AG04449 (cell line): ENCODE measurements at regions not wholly inside any gene's neighbourhood (a gene's known extent, or its start where the extent isn't known, plus 50 kb on each side); places are given as distances from the start of the nearest gene placed in this dataset.

Source experiments
- CTCF ChIA-PET: fragments of 350-600 bp; formaldehyde crosslinking; extraction: SDS; loops from one replicate; lab custom pipeline; 2021; ENCODE audit warnings: antibody characterized with exemption; lab: Yijun Ruan, JAX
- POLR2A ChIA-PET: fragments of 400-600, 350-600 bp; formaldehyde crosslinking; extraction: SDS; loops from one replicate; lab custom pipeline; 2020; ENCODE audit warnings: antibody characterized with exemption, inconsistent platforms; lab: Yijun Ruan, JAX
- DNase-seq: peaks from one replicate; pipeline ENCODE4 v3.0.0-alpha.2; 2010; ENCODE audit warnings: low read depth, low spot score
- H3K4me3 ChIP-seq: 2 replicates; pipeline ENCODE4 v1.5.1; 2011; ENCODE audit warnings: low read depth, mild to moderate bottlenecking, control low read depth, low read length
- TF ChIP-seq, protein P1 (sequence below): IDR thresholded peaks from one replicate; pipeline ENCODE4 v1.5.1; 2011; ENCODE audit warnings: mild to moderate bottlenecking, moderate library complexity, low read length, control low read depth, inconsistent platforms; ENCODE audit not compliant: insufficient read depth; ENCODE audit errors: missing control alignments

DNA sequence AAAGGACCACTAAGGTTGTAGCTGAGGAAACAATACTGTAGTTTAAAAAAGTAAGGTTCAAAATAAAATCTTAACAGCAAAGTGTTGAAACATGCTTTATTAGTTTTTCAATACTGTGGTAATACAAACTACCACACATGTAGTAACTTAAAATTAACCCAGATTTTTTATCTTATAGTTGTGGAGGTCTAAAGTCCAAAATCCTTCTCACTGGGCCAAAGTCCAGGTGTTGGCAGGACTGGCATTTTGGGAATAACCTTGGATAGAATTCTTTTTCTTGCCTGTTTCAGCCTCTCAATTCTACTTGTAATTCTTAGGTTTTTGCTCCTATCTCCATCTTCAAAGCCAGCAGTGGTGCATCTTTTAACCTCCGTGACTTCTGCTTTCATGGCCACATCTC, 942.0 kb downstream of the TSN start:
- TF ChIP-seq, protein P1, sequence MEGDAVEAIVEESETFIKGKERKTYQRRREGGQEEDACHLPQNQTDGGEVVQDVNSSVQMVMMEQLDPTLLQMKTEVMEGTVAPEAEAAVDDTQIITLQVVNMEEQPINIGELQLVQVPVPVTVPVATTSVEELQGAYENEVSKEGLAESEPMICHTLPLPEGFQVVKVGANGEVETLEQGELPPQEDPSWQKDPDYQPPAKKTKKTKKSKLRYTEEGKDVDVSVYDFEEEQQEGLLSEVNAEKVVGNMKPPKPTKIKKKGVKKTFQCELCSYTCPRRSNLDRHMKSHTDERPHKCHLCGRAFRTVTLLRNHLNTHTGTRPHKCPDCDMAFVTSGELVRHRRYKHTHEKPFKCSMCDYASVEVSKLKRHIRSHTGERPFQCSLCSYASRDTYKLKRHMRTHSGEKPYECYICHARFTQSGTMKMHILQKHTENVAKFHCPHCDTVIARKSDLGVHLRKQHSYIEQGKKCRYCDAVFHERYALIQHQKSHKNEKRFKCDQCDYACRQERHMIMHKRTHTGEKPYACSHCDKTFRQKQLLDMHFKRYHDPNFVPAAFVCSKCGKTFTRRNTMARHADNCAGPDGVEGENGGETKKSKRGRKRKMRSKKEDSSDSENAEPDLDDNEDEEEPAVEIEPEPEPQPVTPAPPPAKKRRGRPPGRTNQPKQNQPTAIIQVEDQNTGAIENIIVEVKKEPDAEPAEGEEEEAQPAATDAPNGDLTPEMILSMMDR = no peak
- POLR2A ChIA-PET = no interaction called here
- DNase-seq = no peak
- H3K4me3 ChIP-seq = no peak overlapping the region
- CTCF ChIA-PET = no interaction called here

DNA sequence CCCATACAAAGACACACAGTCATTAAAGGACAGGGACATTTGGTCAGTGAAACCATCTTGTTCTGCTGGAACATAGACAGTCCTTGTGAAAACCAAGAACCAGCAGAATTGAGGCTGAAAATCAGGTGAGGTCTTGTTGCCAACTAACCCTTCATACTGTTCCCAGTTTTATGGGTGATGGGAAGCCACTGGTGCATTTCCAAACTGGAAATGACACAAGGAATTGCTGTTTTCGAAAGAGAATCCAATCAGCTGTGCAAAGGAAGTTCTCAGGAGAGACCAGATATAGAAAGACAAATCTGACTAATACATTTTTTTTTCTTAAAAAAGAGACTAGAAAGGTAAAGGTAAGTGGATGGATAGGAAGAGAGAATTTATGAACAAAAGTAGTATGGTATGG, 948.2 kb downstream of the TSN start:
- no peak for DNase-seq
- ChIA-PET CTCF (no interaction called here), POLR2A (no interaction called here)
- no peak overlapping the region for H3K4me3 ChIP-seq
- TF ChIP-seq, protein P1 = no peak

DNA sequence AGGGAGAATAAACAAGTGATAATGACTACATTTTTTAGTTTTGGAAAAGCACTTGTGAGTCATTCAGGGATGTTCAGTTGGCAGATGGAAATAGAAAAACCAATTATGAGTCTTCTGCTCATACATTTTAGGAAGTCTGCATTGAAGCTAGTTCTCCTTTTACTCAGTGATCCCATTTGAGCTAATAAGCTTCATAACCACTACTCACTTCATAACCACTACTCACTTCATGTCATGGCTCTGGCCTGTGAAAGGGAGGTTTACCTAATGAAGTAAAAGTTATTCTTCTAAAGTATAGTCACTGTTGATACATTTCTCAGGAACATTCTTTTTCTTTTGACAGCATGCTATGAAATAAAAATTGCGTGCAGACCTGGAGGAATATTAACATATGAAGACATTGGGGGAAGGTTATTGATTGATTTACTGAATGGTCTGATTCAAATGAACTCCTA, 948.7 kb downstream of the TSN start:
- TF ChIP-seq, protein P1 = no peak
- no peak overlapping the region for H3K4me3 ChIP-seq
- DNase-seq = no peak
- ChIA-PET CTCF (no interaction called here), POLR2A (no interaction called here)

DNA sequence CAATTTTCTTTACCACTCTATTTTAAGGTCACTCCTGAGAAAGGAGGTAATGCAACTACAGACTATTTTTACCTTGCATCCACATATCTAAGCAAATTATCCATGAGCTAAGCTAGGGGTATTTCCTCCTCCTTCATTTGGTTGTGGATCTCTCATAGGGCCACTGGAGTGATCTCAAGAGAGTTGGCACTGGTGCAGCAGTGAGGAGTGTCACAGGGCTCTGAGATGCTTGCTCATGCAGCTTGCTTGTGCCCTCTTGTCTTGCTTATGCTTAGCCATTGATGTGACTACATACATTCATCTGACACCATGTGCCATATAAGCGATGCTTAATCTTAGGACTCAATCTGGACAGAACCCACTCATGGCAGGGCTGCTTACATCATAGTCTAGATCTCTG, 950.3 kb downstream of the TSN start:
- CTCF ChIA-PET = no interaction called here
- POLR2A ChIA-PET = no interaction called here
- DNase-seq = no peak
- no peak overlapping the region for H3K4me3 ChIP-seq
- TF ChIP-seq, protein P1 = no peak

DNA sequence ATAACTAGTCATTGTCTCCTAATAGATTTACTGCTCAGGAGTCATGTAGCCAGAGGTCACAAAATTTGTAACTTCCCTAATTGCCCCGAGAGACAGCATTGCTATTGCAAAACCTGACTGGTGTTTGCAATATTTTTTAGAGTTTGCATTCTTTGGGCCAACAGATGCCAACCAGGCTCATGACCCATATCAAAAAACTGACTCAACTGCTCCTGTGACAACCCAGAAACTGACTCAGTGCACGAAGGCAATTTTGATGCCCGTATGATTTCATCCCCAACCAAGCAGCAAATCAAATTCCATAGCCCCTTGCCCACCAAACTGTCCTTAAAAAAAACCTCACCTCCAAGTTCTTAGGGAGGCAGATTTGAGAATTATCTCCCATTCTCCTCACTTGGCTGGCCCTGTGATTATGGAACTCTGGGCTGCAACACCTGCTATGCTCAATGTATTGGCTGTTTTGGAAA, 951.3 kb downstream of the TSN start:
- ChIA-PET POLR2A (no interaction called here), CTCF (no interaction called here)
- no peak overlapping the region for H3K4me3 ChIP-seq
- TF ChIP-seq, protein P1 = no peak
- no peak for DNase-seq

DNA sequence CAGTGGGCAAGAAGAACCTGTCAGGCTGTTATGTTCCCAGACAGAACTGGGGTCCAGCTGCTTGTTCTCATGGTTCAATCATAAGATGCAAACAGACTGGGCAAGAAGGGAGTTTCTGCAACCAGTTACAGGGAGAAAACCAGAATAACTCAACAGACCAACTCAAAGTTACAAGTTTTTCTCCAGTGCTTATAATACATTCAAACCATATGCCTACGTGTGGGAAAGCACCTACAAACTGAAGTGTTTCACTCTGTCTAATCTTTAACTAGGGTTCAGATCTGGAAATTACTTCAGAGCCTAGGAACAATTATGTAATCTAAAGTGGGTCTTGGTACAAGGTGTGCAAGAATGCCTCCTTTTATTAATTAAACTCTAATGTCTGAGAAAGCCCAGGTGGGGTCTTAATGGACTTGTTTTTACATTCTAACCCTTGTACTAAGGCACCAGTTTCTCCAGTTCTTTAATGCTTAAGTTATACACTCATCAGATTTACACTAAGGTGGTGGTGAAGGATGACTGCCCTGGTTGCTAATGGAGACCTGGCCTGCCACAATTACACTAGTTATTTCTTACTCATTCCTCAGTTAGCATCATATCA, 951.9 kb downstream of the TSN start:
- no peak for DNase-seq
- ChIA-PET CTCF (no interaction called here), POLR2A (no interaction called here)
- TF ChIP-seq, protein P1 = no peak
- no peak overlapping the region for H3K4me3 ChIP-seq
